HG03066 (cell line): ENCODE measurements at regions not wholly inside any gene's neighbourhood (a gene's known extent, or its start where the extent isn't known, plus 50 kb on each side); places are given as distances from the start of the nearest gene placed in this dataset.

ENCODE experiments used
- ATAC-seq: cut with Tn5 transposase; IDR thresholded peaks from one replicate; pipeline ENCODE4 v1.9.1; 2021; ENCODE audit warnings: low read depth; ENCODE audit not compliant: unreplicated experiment

DNA sequence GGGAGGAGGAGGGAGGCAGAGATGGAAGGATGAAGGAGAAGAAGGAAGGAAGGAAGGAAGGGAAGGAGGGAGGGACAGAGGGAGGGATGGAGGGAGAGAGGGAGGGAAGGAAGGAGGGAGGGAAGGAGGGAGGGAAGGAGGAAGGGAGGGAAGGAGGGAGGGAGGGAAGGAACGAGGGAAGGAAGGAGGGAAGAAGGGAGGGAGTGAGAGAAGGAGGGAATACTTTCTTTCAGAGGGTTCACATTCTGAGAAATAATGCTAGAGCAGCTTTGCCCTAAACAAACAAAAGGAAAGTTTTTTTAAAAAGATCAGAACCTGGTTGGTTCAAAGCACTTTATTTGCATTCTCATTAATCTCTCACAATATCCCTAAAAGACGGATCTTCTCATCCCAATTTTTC lies 96.1 kb upstream of the NXT1 start:
- no peak for ATAC-seq

DNA sequence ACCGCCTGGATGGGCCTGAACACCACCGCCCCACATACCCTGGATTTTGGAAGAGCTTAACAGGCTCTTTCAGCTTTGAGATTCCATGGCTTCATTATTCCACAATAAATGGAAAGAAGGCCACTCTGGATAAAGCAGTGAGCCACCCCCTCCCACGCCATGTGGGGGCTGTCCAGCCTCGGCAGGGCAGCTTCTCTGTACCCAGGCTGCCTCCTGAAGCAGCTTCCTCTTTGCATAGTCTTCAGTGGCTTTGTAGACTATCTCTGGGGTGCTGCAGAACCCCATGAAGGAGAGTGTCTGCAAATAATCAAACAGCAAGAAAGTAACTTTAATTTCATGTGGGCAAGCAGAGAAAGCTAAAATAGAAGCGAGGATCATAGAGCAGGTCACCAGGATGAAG lies 96.6 kb upstream of the NXT1 start:
- no peak for ATAC-seq

DNA sequence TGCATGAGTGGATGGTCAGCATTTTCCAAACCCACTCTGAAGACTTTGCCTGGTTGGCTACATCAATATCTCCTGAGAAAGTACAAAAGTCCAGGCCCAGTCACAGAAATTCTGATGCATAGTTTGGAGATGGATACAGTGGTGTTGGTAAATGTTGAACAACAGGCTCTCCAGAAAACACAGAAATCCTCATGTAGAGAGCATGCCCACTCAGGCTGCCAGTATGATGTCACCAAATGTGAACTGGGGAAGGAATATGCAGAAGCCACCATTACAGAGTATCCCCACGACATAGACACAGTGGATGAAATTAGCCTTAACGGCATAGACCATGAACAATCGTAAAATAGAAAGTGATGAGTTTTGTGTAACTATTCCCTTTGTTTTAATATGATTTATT lies 97.1 kb upstream of the NXT1 start:
- no peak for ATAC-seq

DNA sequence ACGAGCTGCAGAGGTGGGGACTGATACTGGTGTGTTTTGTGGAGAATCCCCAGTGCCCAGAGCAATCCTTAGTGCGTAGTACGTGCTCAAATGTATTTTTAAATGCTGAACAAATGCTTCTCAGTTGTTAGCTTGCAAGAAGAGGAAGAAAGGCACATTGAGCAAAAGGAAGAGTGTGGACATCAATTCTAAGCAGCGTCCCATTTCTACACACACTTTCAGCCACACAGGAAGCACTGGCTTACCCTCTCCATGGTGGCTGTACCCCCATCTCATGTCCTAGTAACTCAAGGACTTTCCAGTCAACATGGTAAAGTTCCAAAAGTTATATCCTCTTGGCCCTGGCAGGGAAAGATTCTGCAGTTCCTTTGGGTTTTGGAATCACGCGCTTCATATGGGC lies 98.8 kb upstream of the NXT1 start:
- no peak for ATAC-seq

DNA sequence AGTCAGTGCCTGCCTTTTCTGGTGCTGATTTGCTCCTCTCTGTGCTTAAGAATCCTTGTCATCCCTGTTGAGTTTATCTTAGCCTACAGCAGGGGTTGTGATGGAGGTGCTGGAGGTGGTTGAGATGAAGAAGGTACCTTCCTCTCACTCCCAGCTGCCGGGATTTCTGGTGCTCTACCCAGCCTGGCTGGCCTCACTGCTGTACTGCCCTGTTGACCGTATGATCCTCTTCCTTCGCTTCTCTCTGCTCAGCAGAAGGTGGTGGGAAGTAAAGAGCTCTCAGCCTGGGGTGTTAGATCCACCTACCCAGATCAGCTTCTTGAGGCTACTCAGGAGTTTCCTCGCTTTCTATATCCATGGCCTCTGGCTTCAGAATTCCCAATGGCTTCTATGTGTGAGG lies 101.0 kb upstream of the NXT1 start:
- ATAC-seq, result no peak

DNA sequence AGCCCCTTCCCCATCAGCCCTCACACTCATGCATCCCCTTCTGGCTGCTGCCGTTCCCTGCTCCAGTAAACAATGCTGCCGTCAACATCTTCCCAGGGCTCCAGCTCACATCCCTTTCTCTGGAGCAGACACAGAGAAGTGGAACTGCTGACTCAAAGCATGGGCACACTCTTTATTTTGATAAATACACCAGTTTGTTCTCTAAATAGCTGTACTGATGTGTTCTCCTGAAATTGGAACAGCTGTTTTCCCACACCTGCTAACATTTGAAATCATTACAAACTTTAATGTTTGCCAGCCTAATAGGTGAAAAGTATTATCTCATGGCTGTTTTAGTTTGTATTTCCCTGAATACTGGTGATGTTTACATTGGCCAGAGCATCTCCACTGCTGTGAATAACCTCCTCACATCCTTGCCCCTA lies 102.1 kb upstream of the NXT1 start:
- ATAC-seq, result no peak

DNA sequence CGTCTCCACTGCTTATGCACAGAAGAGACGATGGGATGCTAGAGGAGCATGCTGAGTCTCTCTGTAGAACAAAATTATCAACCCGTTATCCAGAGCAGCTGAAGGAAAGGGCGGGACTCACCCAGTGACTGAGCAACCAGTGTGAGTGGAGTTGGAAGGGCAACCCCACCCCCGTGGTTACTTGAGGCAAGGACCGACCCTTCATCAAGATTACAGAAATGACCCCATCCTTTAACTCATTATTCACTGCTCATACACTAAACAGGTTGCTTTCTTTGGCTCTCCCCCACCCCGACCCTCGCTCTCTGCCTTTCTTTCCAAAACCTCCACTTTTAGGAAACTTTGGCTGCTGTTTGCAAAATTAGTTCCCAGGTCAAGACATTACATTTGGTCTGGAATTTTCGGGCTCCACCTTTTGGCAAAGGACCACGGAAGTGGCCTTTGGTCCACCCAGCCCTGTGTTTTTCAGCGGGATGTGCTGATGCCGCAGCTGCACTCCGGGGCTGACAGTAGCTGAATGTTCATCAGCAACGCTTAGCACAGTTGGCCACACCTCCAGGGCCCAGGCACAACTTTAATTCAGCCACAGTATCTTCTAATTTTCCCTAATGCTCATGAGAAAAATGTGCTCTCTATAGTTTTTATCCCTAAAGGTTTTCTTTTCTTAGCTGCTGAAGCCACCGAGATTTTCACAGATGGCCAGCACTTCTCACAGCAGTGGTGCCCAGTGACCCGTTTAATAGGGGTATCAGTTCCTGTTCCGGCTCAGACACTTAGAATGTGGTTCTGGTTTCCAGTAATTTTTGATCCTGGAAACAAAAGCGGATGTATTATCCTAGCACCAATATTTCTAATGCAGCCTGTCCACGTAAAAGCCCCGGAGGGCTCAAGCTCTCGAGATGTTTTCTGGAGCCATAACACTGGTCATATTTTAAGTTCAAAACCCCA lies 103.6 kb upstream of the NXT1 start:
- ATAC-seq, result no peak

DNA sequence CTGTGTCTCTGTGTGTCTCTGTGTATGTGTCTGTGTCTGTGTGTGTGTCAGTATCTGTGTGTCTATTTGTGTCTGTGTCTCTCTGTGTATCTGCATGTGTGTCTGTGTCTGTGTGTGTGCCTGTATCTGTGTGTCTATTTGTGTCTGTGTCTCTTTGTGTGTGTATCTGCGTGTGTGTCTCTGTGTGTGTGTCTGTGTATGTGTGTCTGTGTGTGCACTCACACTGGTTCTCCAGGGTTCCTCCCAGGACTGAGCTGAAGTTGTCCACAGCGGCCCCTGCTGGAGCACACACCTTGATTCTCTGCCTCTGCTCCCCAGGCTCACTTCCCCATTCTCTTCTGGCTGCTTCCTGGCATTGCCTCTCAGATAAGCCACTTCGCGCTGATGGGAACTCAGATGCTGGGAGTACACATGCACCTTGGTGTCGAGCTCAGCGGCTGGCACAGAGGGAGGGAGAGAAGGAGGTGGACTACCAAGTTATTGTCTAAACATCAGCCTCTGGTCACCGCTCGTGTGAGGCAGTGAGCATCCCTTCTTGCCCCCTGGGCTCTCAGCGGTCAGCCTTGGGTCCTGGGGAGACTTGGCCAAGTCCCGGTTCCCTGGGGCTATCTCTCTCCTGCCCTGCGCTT lies 104.9 kb upstream of the NXT1 start:
- peak; percentile 87 for ATAC-seq

DNA sequence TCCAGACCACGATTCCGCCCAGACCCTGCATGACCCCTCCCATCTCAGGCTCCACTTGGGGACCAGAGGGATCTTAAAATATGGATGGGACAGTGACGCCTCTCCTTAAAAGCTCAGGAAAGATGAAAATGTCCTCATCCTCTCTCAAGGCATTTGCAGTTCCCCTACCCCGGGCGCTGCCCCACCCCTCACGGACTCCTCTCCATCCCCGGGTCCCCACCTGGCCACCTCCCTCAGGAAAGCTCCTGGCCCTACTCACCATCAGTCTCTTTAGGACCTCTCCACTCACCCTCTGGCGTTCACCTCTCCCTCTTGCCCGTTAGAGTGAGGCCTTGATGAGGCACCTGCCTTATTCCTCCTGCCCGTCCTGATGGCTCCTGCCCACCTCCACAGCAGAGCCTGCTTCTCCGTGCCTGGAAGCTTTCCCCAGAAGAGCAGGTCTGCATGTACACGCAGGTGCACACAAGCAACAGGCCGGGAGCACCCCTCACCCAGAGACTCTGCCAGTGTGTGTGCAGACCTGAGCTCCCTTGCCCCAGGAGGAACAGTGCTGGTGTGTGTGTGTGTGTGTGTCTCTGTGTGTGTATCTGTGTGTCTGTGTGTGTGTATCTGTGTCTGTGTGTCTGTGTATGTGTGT lies 105.6 kb upstream of the NXT1 start:
- ATAC-seq, result no peak

DNA sequence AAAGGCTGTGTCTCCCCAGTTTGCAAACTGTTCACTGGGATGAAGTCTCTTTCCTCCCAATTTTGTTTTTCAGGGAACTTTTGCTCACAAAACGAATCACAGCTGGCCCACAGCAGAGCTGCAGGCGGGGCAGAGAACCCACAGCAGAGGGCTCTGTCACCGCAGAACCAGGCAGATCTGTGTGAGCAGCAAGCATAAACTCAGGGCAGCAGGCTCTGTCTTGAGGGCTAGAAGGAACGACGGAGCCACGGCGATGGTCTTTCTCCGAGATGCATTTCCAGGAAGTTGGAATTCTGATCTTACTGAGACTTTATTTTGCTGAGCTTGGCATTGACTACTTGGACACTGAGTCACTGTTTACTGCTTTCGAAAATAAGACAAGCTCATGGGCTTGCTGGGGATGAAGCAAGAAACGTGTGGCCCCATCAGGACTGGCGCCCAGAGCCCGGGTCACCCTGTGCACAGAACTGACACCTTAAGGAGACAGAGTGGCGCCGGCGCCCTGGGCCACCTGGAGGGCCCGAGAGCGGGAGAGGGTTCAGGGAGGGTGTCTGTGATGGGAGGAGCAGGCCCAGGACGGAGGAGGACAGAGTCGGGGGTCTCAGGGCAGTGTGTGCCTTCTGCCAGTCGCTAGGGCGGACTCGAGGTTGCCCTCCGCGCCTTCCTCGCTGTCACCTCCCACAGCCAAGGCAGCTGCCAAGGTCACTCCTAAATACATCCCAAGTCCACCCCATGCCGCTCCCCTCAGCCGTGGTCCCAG lies 106.3 kb upstream of the NXT1 start:
- ATAC-seq, result no peak

DNA sequence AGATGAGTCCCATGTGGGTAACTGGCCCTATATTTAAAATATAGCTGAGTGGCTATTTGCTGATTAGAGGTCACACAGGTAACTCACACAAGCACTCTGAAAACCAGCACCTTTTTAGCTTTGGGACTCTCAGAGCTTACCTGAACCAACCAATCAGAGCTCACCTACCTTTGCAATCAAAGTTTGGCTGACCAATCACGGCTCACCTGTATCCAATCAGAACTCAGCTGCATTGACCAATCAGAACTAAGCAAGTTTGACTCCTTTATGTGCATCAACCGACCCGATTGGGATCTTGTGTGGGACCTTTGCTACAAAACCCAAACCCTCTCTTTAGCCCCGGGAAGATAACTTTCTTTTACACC lies 106.8 kb upstream of the NXT1 start:
- no peak for ATAC-seq

DNA sequence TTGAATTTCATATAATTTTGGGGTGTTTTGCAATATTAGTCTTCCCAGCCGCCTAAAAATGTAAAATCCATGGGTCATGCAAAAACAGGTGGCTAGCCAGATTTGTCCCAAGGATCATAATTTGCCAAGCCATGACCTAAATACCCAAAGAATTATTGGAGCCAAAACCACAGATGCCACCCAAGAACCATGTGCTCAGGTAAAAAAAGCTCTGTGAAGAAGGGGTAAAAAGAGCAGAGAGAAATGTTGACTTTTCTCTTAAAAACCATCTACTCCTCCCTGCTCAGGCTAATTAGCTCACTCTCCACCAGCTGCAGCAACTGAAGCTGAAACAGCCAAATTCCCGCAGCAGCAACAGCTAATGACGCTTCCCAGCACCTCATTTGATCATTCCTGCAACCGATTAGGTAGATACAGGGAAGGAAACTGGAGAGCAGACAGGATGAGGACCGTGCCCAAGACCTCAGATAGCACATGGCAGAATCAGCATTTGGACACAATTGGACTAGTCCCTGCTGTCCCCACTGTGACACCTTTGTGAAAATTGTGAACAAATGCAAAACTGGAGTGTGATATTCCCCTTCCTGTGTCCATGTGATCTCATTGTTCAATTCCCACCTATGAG lies 107.9 kb upstream of the NXT1 start:
- no peak for ATAC-seq

DNA sequence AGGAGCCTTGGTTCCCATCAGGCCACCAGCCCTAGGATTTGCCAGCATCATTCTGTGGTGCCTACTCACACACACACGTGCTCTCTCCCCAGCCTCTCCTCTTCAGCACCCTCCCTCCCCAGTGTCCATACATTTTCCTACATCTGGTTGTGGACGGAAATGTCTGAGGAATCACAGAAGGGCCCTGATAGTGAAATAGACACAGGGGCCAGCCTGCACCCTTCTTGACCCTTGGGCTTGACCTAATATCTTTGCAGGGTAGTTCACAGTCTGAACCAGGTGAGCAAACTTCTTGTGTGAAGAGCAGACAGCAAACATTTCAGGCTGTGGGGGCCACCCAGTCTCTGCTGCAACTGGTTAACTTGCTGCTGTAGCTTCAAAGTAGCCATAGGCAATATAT lies 108.5 kb upstream of the NXT1 start:
- no peak for ATAC-seq

DNA sequence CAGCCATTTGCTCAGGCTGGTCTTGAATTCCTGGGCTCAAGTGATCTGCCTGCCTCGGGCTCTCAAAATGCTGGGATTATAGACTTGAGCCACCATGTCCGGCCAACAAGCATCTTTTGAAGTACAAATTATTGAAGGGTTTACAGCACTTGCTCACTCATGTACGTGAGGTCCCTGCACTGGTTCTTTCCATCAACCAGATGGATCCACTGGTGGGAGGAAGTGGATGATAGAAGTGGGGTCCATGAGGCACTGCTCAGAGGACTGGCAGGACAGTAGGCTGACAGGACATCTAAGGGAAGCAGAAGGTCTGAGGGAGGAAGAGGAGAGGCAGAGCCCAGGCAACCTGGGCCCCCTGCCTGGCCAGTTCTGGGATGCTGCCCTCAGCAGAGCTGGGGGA lies 109.2 kb upstream of the NXT1 start:
- no peak for ATAC-seq

DNA sequence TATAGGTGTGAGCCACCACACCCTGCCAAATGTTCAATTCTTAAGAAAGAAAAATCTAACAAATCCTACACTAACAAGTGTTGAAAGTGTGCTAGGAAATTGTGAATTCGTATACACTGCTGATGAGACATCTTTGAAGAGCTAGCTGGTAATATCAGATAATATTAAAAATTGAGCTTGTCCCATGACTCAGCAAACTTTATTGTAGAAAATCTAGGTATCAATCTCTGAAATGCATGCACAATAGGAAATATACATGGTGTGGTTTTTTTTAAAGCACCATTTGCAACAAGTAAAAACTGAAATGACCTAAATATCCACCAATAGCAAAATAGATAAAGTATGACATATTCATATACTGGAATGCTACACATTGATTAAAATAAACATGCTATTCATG lies 110.1 kb upstream of the NXT1 start:
- ATAC-seq, result no peak

DNA sequence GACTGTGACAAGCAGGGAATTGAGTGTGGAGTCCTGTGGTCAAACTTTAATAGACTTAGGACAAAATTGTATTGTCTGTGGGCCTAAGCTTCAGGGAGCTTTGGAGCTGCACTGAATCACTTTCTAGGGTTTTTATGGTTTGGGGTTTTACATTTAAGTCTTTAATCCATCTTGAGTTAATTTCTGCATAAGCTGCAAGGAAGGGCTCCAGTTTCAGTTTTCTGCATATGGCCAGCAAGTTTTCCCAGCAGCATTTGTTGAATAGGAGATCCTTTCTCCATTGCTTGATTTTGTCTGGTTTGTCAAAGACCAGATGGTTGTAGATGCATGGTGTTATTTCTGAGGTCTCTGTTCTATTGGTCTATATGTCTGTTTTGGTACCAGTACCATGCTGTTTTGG lies 113.4 kb upstream of the NXT1 start:
- ATAC-seq, result no peak

DNA sequence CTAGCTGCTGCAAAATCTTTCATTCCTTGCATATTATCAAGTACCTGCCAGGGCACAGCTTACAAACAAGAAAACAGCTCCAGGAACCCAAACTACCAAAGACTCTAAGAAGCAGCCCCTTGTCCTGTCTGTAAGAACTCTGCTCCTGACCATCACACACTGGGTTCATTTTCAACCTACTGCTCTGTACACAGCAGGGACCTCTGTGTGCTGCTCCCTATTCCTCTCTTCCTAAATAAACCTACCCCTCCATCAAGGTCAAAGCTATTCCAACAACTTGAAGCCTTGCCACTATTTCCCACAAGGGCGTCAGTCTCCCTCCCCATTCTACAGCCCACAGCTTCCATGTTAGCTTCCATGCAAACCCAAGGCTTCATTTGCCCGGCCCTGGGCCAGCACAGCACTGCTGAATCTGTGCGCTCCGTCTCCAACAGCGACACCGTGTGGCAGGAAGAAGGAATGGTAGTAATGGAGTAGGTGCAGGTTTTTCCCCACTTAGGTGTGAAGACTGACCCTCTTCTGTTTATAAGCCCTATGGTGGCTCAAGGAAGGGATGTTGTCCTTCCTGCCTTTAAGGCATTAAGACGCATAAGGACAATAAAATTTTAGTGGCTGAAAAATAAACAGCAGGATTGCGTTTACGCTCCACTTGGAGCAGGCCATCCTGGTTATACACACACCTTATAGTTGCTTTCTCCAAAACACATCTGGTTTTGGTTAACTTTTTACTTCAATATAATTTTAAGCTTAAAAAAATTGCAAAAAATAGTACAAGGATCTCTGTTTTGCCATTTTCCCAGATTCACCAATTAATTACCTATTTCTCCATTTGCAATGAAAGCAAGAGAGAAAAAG lies 115.2 kb upstream of the NXT1 start:
- ATAC-seq, result no peak

DNA sequence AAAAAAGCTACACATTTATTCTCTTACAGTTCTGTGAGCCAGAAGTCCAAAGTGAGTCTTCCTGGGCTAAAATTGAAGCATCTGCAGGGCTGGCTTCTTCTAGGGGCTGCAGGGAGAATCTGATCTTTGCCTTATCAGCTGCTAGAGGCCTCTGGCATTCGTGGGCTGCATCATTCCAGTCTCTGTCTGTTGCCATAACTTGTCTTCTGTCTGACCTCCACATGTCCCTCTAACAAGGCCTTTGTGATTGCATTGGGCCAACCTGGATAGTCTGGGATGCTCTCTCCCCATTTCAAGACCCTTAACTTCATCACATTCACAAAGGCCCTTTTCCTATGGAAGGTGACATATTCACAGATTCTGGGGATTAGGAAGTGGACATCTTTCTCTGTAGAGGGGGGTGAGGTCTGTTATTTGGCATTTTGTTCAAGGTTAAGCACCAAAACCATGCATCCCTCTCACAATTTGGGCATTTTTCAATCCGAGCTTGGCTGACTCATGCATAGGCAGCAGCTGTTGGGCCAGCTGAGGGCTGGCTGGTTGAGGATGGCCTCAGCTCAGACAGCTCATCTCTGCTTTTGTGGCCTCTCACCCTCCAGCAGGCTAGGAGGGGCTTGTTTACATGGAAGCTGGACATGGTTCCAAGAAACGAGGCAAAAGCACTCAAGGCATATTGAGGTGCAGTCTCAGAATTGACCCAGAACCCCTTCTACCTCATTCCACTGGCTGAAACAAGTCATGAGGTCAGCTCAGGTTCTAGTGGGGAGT lies 116.1 kb upstream of the NXT1 start:
- ATAC-seq, result no peak

DNA sequence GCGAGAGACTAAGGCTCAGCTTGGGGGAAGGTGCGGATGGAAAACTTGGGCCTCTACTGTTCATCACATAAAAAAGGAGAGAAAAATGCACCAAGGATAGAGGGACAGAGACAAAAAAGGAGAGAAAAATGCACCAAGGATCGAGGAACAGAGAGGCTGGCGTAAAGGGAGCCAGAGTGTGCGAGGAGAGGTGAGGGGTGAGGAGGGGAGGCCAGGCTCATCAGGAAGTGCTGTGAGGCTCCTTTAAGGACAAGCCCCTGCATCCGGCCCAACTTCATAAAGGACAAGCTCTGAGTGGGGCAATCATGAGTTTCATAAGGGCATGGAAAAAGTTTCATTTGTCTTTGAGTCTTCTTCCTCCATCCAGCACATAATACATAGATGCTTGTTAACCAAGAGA lies 117.2 kb upstream of the NXT1 start:
- no peak for ATAC-seq
